T-cell (primary cell): ENCODE measurements at regions not wholly inside any gene's neighbourhood (a gene's known extent, or its start where the extent isn't known, plus 50 kb on each side); places are given as distances from the start of the nearest gene placed in this dataset.

Experiments used
- ATAC-seq, 4 experiments: fragments of 200-7000 bp in 3 of 4; fragments of 150-1000 bp in 1 of 4; cut with Tn5 transposase; replicated peaks in 1 of 4; 1 replicate in 3 of 4; 2 replicates in 1 of 4; pipeline ENCODE4 v1.10.0; 2021; ENCODE audit warnings: moderate library complexity in 3 of 4, mild to moderate bottlenecking in 2 of 4, moderate number of reproducible peaks in 1 of 4
- CTCF ChIA-PET, 2 donors: fragments of 300-600 bp; sonication (Branson Sonifier 250); formaldehyde crosslinking; loops; one replicate each; lab custom pipeline; 2022; ENCODE audit warnings: antibody characterized with exemption in 2 of 2; lab: Charles Lee
- POLR2A ChIA-PET, 2 donors: fragments of 300-600 bp; sonication (Branson Sonifier 250); formaldehyde crosslinking; loops; one replicate each; lab custom pipeline; 2022; ENCODE audit warnings: antibody characterized with exemption in 2 of 2; lab: Charles Lee
- DNase-seq, 35 experiments: peaks; one replicate each; pipeline versions ENCODE4 v3.0.0 to v3.0.0-alpha.2; 2013 to 2023
- H3K27ac ChIP-seq: one replicate; pipeline ENCODE4 v1.5.1; 2013; ENCODE audit warnings: low read length
- H3K27me3 ChIP-seq, 2 experiments: replicated peaks in 1 of 2; 1 replicate in 1 of 2; 2 replicates in 1 of 2; pipeline versions ENCODE4 v1.6.1 to v1.7.0; 2013; ENCODE audit warnings: low read length in 1 of 2, mixed read lengths in 1 of 2; ENCODE audit not compliant: control insufficient read depth in 2 of 2, insufficient read depth in 2 of 2; ENCODE audit errors: extremely low read depth in 1 of 2
- H3K36me3 ChIP-seq, 2 donors: 1 replicate in 1 of 2; 2 replicates in 1 of 2; pipeline versions ENCODE4 v1.6.1 to v1.7.0; 2013; ENCODE audit warnings: low read length in 1 of 2; ENCODE audit not compliant: control insufficient read depth in 2 of 2, insufficient read depth in 1 of 2; ENCODE audit errors: extremely low read depth in 1 of 2
- H3K4me1 ChIP-seq, 2 experiments: 1 replicate in 1 of 2; 2 replicates in 1 of 2; pipeline versions ENCODE4 v1.6.1 to v1.7.0; 2013; ENCODE audit warnings: low read length in 2 of 2, mixed read lengths in 1 of 2; ENCODE audit not compliant: insufficient read depth in 2 of 2, control insufficient read depth in 1 of 2; ENCODE audit errors: extremely low read depth in 1 of 2
- H3K4me3 ChIP-seq, 2 donors: 1 replicate in 1 of 2; 2 replicates in 1 of 2; pipeline versions ENCODE4 v1.5.1 to v1.7.0; 2013; ENCODE audit warnings: mild to moderate bottlenecking in 2 of 2, low read length in 1 of 2, moderate library complexity in 1 of 2; ENCODE audit not compliant: control insufficient read depth in 1 of 2; ENCODE audit errors: extremely low read depth in 1 of 2
- H3K9me3 ChIP-seq: 2 replicates; pipeline ENCODE4 v1.7.0; 2013
- H3K27ac Mint-ChIP-seq, 2 donors: one replicate each; pipeline ENCODE4 v1.8.0; 2020 to 2021; ENCODE audit warnings: mild to moderate bottlenecking in 2 of 2, mixed read lengths in 2 of 2
- H3K27me3 Mint-ChIP-seq, 2 donors: one replicate each; pipeline ENCODE4 v1.8.0; 2021 to 2022; ENCODE audit warnings: mixed read lengths in 2 of 2
- H3K36me3 Mint-ChIP-seq: one replicate; pipeline ENCODE4 v1.8.0; 2021; ENCODE audit warnings: mixed read lengths
- H3K4me1 Mint-ChIP-seq, 3 donors: one replicate each; pipeline ENCODE4 v1.8.0; 2020 to 2022; ENCODE audit warnings: mixed read lengths in 3 of 3, mild to moderate bottlenecking in 1 of 3
- H3K4me3 Mint-ChIP-seq, 3 donors: one replicate each; pipeline ENCODE4 v1.8.0; 2020 to 2022; ENCODE audit warnings: mild to moderate bottlenecking in 3 of 3, mixed read lengths in 3 of 3, moderate library complexity in 3 of 3
- H3K9me3 Mint-ChIP-seq, 3 donors: one replicate each; pipeline ENCODE4 v1.8.0; 2020 to 2022; ENCODE audit warnings: mixed read lengths in 3 of 3
- WGBS: methylation state at CpG from one replicate; pipeline ENCODE4 v1.1.5; 2013; ENCODE audit warnings: missing lambda C conversion rate; ENCODE audit not compliant: insufficient coverage; 5-methylcytosine and 5-hydroxymethylcytosine counted together

DNA sequence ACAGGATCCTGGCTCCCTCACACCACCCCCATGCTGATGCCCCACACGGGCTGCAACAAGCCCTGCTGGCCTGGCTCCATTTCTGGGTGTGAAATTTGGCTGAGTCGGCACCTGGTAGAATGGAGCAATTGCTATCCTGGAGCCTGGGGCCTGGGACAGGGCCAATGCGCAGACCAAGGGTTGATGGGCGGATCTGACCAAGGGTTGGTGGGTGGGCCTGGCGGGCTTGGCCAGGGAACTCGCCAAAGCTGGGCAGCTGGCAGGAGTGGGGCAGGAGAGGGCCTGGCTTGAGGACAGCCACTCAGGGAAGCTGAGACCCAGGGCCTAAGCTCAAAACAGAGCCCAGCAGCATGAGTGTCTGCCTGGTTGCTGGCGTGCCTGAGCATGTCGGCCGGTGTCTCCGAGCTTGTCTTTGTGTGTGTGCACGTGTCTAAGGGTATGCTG, 70.9 kb upstream of the POU3F1 start:
- no peaks in the 10 kb centered on the region for H3K9me3 ChIP-seq
- Mint-ChIP-seq H3K36me3 (no peaks in the 10 kb centered on the region), H3K4me3 (no peak overlapping the region), H3K4me1 (no peaks in the 10 kb centered on the region), H3K27me3 (peaks cover 3 to 9% of the 10 kb centered on the region in 2 donors), H3K27ac (no peak overlapping the region), H3K9me3 (no peaks in the 10 kb centered on the region)
- 97% methylated on average over 10 of the region's 11 CpGs for WGBS
- H3K27me3 ChIP-seq: peaks cover 0 to 18% of the 10 kb centered on the region in 2 experiments
- no peaks in the 10 kb centered on the region for H3K36me3 ChIP-seq
- DNase-seq (no peak), ATAC-seq (no peak)
- no peak overlapping the region for H3K4me3 ChIP-seq
- H3K4me1 ChIP-seq: no peaks in the 10 kb centered on the region
- no peak overlapping the region for H3K27ac ChIP-seq
- ChIA-PET POLR2A (no interaction called here), CTCF (no interaction called here)

DNA sequence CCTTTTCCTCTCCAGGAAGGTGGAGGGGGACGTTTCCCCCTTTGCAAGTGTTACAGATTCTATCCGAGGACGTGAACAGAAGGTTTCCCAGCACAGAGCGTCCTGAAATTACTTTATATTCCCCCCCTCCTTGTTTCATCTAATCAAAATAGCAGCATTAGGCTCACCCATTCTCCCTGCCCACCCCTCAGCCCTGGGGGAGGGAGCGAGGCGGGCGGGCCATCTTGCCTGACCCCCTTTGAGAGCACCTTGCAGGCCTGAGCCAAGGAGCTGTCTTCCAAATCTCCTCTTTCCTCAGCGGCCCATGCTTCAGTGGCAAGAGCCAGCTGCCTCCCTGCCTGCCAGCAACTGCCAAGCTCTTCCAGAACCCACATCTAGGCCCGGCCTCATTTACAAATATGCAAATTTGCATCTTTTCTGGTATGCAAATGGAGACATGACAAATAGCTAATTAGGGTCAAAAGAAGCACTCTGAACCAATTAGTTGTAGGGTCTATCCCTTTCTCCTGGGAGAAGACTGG, 69.1 kb upstream of the POU3F1 start:
- H3K27me3 ChIP-seq: peaks cover 0 to 16% of the 10 kb centered on the region in 2 experiments
- Mint-ChIP-seq H3K4me1 (no peaks in the 10 kb centered on the region), H3K27ac (no peak overlapping the region), H3K9me3 (no peaks in the 10 kb centered on the region), H3K4me3 (no peak overlapping the region), H3K27me3 (peaks cover 3 to 8% of the 10 kb centered on the region in 2 donors), H3K36me3 (no peaks in the 10 kb centered on the region)
- no peaks in the 10 kb centered on the region for H3K4me1 ChIP-seq
- 95% methylated on average over 5 of the region's 9 CpGs for WGBS
- POLR2A ChIA-PET: no interaction called here
- ATAC-seq (no peak), DNase-seq (no peak)
- no peak overlapping the region for H3K4me3 ChIP-seq
- no peak overlapping the region for H3K27ac ChIP-seq
- H3K9me3 ChIP-seq: no peaks in the 10 kb centered on the region
- H3K36me3 ChIP-seq: no peaks in the 10 kb centered on the region
- CTCF ChIA-PET: no interaction called here

DNA sequence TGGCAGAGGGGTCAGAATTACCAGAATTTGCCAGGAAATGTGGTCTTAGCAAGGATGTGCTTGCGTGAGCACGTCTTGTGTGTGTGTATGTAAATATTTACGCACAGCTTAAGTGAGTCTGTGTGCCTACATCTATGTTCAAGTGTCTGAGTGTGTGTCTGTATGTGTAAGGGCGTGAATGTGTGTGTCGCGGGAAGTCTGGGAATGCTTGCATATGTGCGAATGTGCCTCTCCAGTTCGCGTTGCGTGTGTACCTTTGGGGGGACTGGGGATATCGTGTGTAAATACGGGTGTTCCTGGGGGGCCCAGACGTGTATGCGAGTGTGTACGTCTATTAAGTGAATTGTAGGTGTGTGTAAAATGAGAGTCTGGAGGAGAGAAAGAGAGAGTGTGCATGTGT, 68.6 kb upstream of the POU3F1 start:
- ChIA-PET POLR2A (no interaction called here), CTCF (no interaction called here)
- H3K4me3 ChIP-seq: no peak overlapping the region
- no peak overlapping the region for H3K27ac Mint-ChIP-seq
- peaks cover 3 to 6% of the 10 kb centered on the region in 2 donors for H3K27me3 Mint-ChIP-seq
- peaks cover 0 to 16% of the 10 kb centered on the region in 2 experiments for H3K27me3 ChIP-seq
- 94% methylated on average over 12 of the region's 15 CpGs for WGBS
- no peak overlapping the region for H3K4me3 Mint-ChIP-seq
- no peaks in the 10 kb centered on the region for H3K4me1 Mint-ChIP-seq
- no peaks in the 10 kb centered on the region for H3K9me3 Mint-ChIP-seq
- H3K36me3 Mint-ChIP-seq: no peaks in the 10 kb centered on the region
- H3K9me3 ChIP-seq: no peaks in the 10 kb centered on the region
- no peaks in the 10 kb centered on the region for H3K36me3 ChIP-seq
- H3K27ac ChIP-seq: no peak overlapping the region
- DNase-seq (no peak), ATAC-seq (no peak)
- no peaks in the 10 kb centered on the region for H3K4me1 ChIP-seq

DNA sequence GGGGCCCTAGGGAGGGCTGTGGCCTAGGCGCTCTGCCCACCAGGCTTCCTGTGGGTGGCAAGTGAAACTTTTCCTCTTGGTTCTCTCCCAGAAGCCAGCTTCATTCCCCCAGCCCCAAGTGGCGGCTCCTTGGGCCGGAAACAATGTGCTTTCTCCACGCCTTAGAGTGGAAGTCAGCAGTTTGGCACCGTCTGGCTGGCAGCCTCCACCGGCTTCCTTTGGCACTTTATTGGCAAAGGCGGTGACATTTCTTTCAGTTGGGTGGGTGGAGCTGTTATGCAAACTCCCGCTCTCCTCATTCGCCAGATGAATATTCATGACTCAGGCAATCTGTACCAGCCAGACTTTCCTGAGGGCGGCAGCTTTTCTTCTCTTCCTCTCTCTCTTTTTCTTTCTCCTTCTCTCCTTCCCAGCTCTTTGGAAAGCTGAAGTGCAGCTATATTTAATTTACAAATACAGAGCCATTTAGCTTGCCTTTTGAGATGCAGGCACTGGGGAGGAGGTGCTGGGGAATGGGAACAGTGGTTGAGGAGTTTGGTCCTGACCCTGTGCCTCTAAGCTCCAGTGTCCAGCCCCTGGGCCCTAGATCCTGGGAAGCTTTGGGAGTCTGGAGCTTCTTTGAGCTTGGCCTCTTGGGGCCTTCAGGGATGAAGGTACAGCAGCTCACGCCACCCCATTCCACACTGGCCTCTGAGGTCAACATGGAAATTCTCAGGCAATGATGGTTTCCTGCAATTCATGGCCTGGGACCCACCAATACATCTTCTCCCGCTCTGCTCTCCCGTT, 67.8 kb upstream of the POU3F1 start:
- H3K4me3 ChIP-seq: no peak overlapping the region
- H3K27ac Mint-ChIP-seq: no peak overlapping the region
- WGBS: 62% methylated on average over 8 of the region's 13 CpGs
- H3K4me3 Mint-ChIP-seq: no peak overlapping the region
- H3K27me3 Mint-ChIP-seq: peaks cover 3 to 6% of the 10 kb centered on the region in 2 donors
- no peaks in the 10 kb centered on the region for H3K9me3 ChIP-seq
- ATAC-seq: no peak
- no peak for DNase-seq
- no peaks in the 10 kb centered on the region for H3K36me3 Mint-ChIP-seq
- no peak overlapping the region for H3K27ac ChIP-seq
- H3K36me3 ChIP-seq: no peaks in the 10 kb centered on the region
- POLR2A ChIA-PET: no interaction called here
- no peaks in the 10 kb centered on the region for H3K4me1 ChIP-seq
- H3K27me3 ChIP-seq: peaks cover 0 to 16% of the 10 kb centered on the region in 2 experiments
- CTCF ChIA-PET: no interaction called here
- H3K4me1 Mint-ChIP-seq: no peaks in the 10 kb centered on the region
- no peaks in the 10 kb centered on the region for H3K9me3 Mint-ChIP-seq

DNA sequence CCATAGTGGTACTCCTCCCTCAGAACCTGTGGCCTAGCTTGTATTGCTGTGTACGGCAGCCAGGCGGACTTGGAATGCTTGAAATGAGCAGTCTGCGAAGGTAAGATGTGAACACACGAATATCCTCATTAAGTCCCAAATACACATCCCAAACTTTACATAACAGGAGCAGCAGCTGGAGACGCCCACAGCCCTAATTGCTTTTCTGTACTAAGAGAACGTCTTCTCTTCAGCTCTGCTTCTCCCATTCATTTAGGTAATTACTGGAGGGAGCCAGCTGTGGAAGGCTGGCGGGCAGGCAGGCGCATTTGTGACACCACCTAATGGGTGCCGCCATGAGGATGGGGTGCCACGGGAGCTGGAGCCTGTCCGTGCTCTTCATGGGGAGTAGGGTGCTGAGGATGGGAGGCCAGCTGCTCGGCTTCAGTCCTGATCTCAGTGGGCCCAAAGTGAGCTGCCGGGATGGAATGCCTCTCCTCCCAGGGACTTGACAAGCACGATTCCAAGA, 66.6 kb upstream of the POU3F1 start:
- no peak overlapping the region for H3K4me3 Mint-ChIP-seq
- no peaks in the 10 kb centered on the region for H3K4me1 Mint-ChIP-seq
- 92% methylated on average over 10 of the region's 14 CpGs for WGBS
- H3K27me3 Mint-ChIP-seq: peaks cover 3 to 6% of the 10 kb centered on the region in 2 donors
- Histone ChIP-seq H3K27ac (no peak overlapping the region), H3K36me3 (no peaks in the 10 kb centered on the region), H3K27me3 (peaks cover 0 to 11% of the 10 kb centered on the region in 2 experiments), H3K4me3 (no peak overlapping the region), H3K9me3 (no peaks in the 10 kb centered on the region), H3K4me1 (no peaks in the 10 kb centered on the region)
- H3K27ac Mint-ChIP-seq: no peak overlapping the region
- H3K9me3 Mint-ChIP-seq: no peaks in the 10 kb centered on the region
- CTCF ChIA-PET: no interaction called here
- no peaks in the 10 kb centered on the region for H3K36me3 Mint-ChIP-seq
- ATAC-seq: no peak
- no peak for DNase-seq
- POLR2A ChIA-PET: no interaction called here

DNA sequence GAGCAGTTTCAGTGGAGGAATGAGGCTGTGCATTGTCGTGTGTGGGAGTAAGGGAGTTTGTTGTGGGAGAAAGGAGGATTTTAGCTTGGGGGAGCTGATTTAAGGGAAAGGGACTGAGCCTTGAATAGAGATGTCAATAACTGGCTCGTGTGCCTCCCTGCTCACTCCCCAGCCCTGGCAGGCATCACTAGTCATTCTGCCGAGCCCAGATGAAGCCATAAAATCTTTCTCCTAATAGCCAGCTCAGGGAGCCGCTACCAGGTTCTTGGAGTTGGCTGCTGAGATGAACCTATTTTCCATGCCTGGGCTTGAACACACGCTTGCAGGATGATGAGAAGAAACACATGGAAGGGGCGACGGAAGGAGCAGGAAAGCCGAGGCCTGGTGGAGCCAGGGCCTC, 65.0 kb upstream of the POU3F1 start:
- ChIA-PET CTCF (interaction anchor here in 1 of 2 donors (0.5 kb wide), 1 partner anchor 723 kb away, joined by 4 read pairs; no protein-coding TSS in a partner anchor), POLR2A (no interaction called here)
- no peak overlapping the region for H3K27ac ChIP-seq
- ATAC-seq: no peak
- Mint-ChIP-seq H3K27ac (no peak overlapping the region), H3K4me3 (no peak overlapping the region), H3K36me3 (no peaks in the 10 kb centered on the region), H3K4me1 (no peaks in the 10 kb centered on the region), H3K27me3 (peaks cover 7 to 11% of the 10 kb centered on the region in 2 donors), H3K9me3 (no peaks in the 10 kb centered on the region)
- 86% methylated on average over 7 of the region's 8 CpGs for WGBS
- no peaks in the 10 kb centered on the region for H3K4me1 ChIP-seq
- no peaks in the 10 kb centered on the region for H3K9me3 ChIP-seq
- no peak for DNase-seq
- no peak overlapping the region for H3K4me3 ChIP-seq
- peaks cover 0 to 6% of the 10 kb centered on the region in 2 experiments for H3K27me3 ChIP-seq
- H3K36me3 ChIP-seq: no peaks in the 10 kb centered on the region
